ENCODE measurements at regions not wholly inside any gene's neighbourhood (a gene's known extent, or its start where the extent isn't known, plus 50 kb on each side); places are given as distances from the start of the nearest gene placed in this dataset.

- no peak for TF ChIP-seq CTCF (IDR thresholded peaks at IDR 0.05; ENCODE audit: low read depth, low read length)
- H3K4me3 ChIP-seq (ENCODE audit: low read depth, low read length), result no peak overlapping the region
Observed at GRCh38 chr14:43169722-43170121, 1337.4 kb downstream of the FSCB start.

GRCh38 chr14:43168371-43168925 is 1338.6 kb downstream of the FSCB start:
- TF ChIP-seq CTCF (IDR thresholded peaks at IDR 0.05; ENCODE audit: low read depth, low read length), result no peak
- no peak overlapping the region for H3K4me3 ChIP-seq (ENCODE audit: low read depth, low read length)

- H3K4me3 ChIP-seq (ENCODE audit: low read depth, low read length), result no peak overlapping the region
- no peak for TF ChIP-seq CTCF (IDR thresholded peaks at IDR 0.05; ENCODE audit: low read depth, low read length)
Observed at GRCh38 chr14:43166163-43166562, 1340.9 kb downstream of the FSCB start.

GRCh38 chr14:43165651-43166050 is 1341.4 kb downstream of the FSCB start:
- TF ChIP-seq CTCF (IDR thresholded peaks at IDR 0.05; ENCODE audit: low read depth, low read length), result no peak
- no peak overlapping the region for H3K4me3 ChIP-seq (ENCODE audit: low read depth, low read length)

GRCh38 chr14:43161477-43161876 is 1345.6 kb downstream of the FSCB start:
- no peak for TF ChIP-seq CTCF (IDR thresholded peaks at IDR 0.05; ENCODE audit: low read depth, low read length)
- no peak overlapping the region for H3K4me3 ChIP-seq (ENCODE audit: low read depth, low read length)

- H3K4me3 ChIP-seq (ENCODE audit: low read depth, low read length), result no peak overlapping the region
- no peak for TF ChIP-seq CTCF (IDR thresholded peaks at IDR 0.05; ENCODE audit: low read depth, low read length)
Observed at GRCh38 chr14:43157661-43158060, 1349.4 kb downstream of the FSCB start.

GRCh38 chr14:43155924-43156323 is 1351.2 kb downstream of the FSCB start:
- TF ChIP-seq CTCF (IDR thresholded peaks at IDR 0.05; ENCODE audit: low read depth, low read length), result no peak
- H3K4me3 ChIP-seq (ENCODE audit: low read depth, low read length), result no peak overlapping the region

Measured in WI38 (cell line).